ENCODE measurements at regions not wholly inside any gene's neighbourhood (a gene's known extent, or its start where the extent isn't known, plus 50 kb on each side); places are given as distances from the start of the nearest gene placed in this dataset.
"Not testable (repeated sequence)": the region's sequence is repeated elsewhere in the genome, so short reads cannot be mapped to it uniquely, and the experiment has no call there.

- DNase-seq: no peak
These were observed 1332.4 kb downstream of the AACS start for GRCh38 chr12:126397660-126398059.

- no peak for DNase-seq
These were observed 1335.6 kb downstream of the AACS start for GRCh38 chr12:126400831-126401230.

GRCh38 chr12:126404293-126404881 is 1339.2 kb downstream of the AACS start:
- DNase-seq: no peak

GRCh38 chr12:126418400-126418799 is 1353.2 kb downstream of the AACS start:
- no peak for DNase-seq

- no peak for DNase-seq
These were observed 1353.9 kb downstream of the AACS start for GRCh38 chr12:126419131-126419530.

- no peak for DNase-seq
These were observed 1359.5 kb downstream of the AACS start for GRCh38 chr12:126424696-126425095.

- no peak for DNase-seq
These were observed 1360.0 kb downstream of the AACS start for GRCh38 chr12:126425264-126425663.

- DNase-seq: no peak
These were observed 1363.5 kb downstream of the AACS start for GRCh38 chr12:126428769-126429168.

GRCh38 chr12:126430921-126431320 is 1365.7 kb downstream of the AACS start:
- DNase-seq: no peak

GRCh38 chr12:126431767-126432166 is 1366.5 kb downstream of the AACS start:
- DNase-seq: no peak

GRCh38 chr12:126432780-126433179 is 1367.5 kb downstream of the AACS start:
- no peak for DNase-seq

GRCh38 chr12:126434412-126434985 is 1369.3 kb downstream of the AACS start:
- DNase-seq: no peak

- no peak for DNase-seq
These were observed 1370.8 kb downstream of the AACS start for GRCh38 chr12:126436041-126436440.

- no peak for DNase-seq
These were observed 1372.7 kb downstream of the AACS start for GRCh38 chr12:126437934-126438333.

GRCh38 chr12:126443977-126444376 is 1378.7 kb downstream of the AACS start:
- DNase-seq: no peak

GRCh38 chr12:126447346-126447745 is 1382.1 kb downstream of the AACS start:
- no peak for DNase-seq

- DNase-seq: no peak
These were observed 1386.6 kb downstream of the AACS start for GRCh38 chr12:126451809-126452208.

- not testable (repeated sequence) for DNase-seq
These were observed 1387.5 kb downstream of the AACS start for GRCh38 chr12:126452686-126453085.

GRCh38 chr12:126454581-126454980 is 1389.3 kb downstream of the AACS start:
- DNase-seq: no peak

- DNase-seq: no peak
These were observed 1392.5 kb downstream of the AACS start for GRCh38 chr12:126457776-126458175.

- DNase-seq: no peak
These were observed 1398.9 kb downstream of the AACS start for GRCh38 chr12:126464153-126464552.

GRCh38 chr12:126469211-126469610 is 1404.0 kb downstream of the AACS start:
- no peak for DNase-seq

GRCh38 chr12:126474703-126475102 is 1409.5 kb downstream of the AACS start:
- DNase-seq: no peak

- DNase-seq: no peak
These were observed 1415.2 kb downstream of the AACS start for GRCh38 chr12:126480451-126480850.

- DNase-seq: no peak
These were observed 1416.5 kb downstream of the AACS start for GRCh38 chr12:126481688-126482087.
